ENCODE measurements at regions not wholly inside any gene's neighbourhood (a gene's known extent, or its start where the extent isn't known, plus 50 kb on each side); places are given as distances from the start of the nearest gene placed in this dataset.
"Not testable (repeated sequence)": the region's sequence is repeated elsewhere in the genome, so short reads cannot be mapped to it uniquely, and the experiment has no call there.

- H3K27ac ChIP-seq (ENCODE audit: low read depth, low read length) = no peak overlapping the region
- POLR2A ChIA-PET = no interaction called here
- no peak for TF ChIP-seq CTCF (IDR thresholded peaks at IDR 0.05; ENCODE audit: low read depth, low read length)
- CTCF ChIA-PET = no interaction called here
- no peak for DNase-seq (ENCODE audit: low read depth, low spot score)
- peaks cover 74% of the 10 kb centered on the region for H3K9me3 ChIP-seq (ENCODE audit: control insufficient read depth, insufficient read depth, low read length)
- H3K4me3 ChIP-seq (ENCODE audit: low read depth, low read length) = no peak overlapping the region
- H3K27me3 ChIP-seq (ENCODE audit: control insufficient read depth, insufficient read depth, low read length) = no peaks in the 10 kb centered on the region
These were observed 148.3 kb downstream of the DLL1 start for GRCh38 chr6:170142559-170142958.

- POLR2A ChIA-PET; H3K27me3 ChIP-seq (ENCODE audit: control insufficient read depth, insufficient read depth, low read length); H3K4me3 ChIP-seq (ENCODE audit: low read depth, low read length): not testable (repeated sequence)
These were observed 149.8 kb downstream of the DLL1 start for GRCh38 chr6:170141061-170141460.

GRCh38 chr6:170140129-170140528 lies 150.7 kb downstream of the DLL1 start:
- H3K4me3 ChIP-seq (ENCODE audit: low read depth, low read length) = no peak overlapping the region
- H3K27me3 ChIP-seq (ENCODE audit: control insufficient read depth, insufficient read depth, low read length) = no peaks in the 10 kb centered on the region
- no peak for TF ChIP-seq CTCF (IDR thresholded peaks at IDR 0.05; ENCODE audit: low read depth, low read length)
- no peak overlapping the region for H3K27ac ChIP-seq (ENCODE audit: low read depth, low read length)
- H3K9me3 ChIP-seq (ENCODE audit: control insufficient read depth, insufficient read depth, low read length) = peaks cover 75% of the 10 kb centered on the region
- DNase-seq (ENCODE audit: low read depth, low spot score) = no peak
- CTCF ChIA-PET = no interaction called here
- POLR2A ChIA-PET = no interaction called here

More at GRCh38 chr6:170141061-170141460, 149.8 kb downstream of the DLL1 start:
- CTCF ChIA-PET; H3K27ac ChIP-seq (ENCODE audit: low read depth, low read length); DNase-seq (ENCODE audit: low read depth, low spot score): not testable (repeated sequence)
- H3K9me3 ChIP-seq (ENCODE audit: control insufficient read depth, insufficient read depth, low read length) = peaks cover 74% of the 10 kb centered on the region

GRCh38 chr6:170139531-170139930 lies 151.3 kb downstream of the DLL1 start:
- no peak for DNase-seq (ENCODE audit: low read depth, low spot score)

GRCh38 chr6:170139046-170139445 lies 151.8 kb downstream of the DLL1 start:
- H3K4me3 ChIP-seq (ENCODE audit: low read depth, low read length); CTCF ChIA-PET; H3K27me3 ChIP-seq (ENCODE audit: control insufficient read depth, insufficient read depth, low read length); H3K27ac ChIP-seq (ENCODE audit: low read depth, low read length); POLR2A ChIA-PET; DNase-seq (ENCODE audit: low read depth, low spot score): not testable (repeated sequence)
- peaks cover 85% of the 10 kb centered on the region for H3K9me3 ChIP-seq (ENCODE audit: control insufficient read depth, insufficient read depth, low read length)

More at GRCh38 chr6:170139531-170139930, 151.3 kb downstream of the DLL1 start:
- TF ChIP-seq CTCF (IDR thresholded peaks at IDR 0.05; ENCODE audit: low read depth, low read length) = no peak
- POLR2A ChIA-PET = no interaction called here
- CTCF ChIA-PET = no interaction called here
- H3K9me3 ChIP-seq (ENCODE audit: control insufficient read depth, insufficient read depth, low read length) = peaks cover 80% of the 10 kb centered on the region
- no peaks in the 10 kb centered on the region for H3K27me3 ChIP-seq (ENCODE audit: control insufficient read depth, insufficient read depth, low read length)
- H3K27ac ChIP-seq (ENCODE audit: low read depth, low read length) = no peak overlapping the region
- H3K4me3 ChIP-seq (ENCODE audit: low read depth, low read length) = no peak overlapping the region

- H3K27me3 ChIP-seq (ENCODE audit: control insufficient read depth, insufficient read depth, low read length) = no peaks in the 10 kb centered on the region
- ChIA-PET CTCF (no interaction called here), POLR2A (no interaction called here)
- H3K9me3 ChIP-seq (ENCODE audit: control insufficient read depth, insufficient read depth, low read length) = peaks cover 86% of the 10 kb centered on the region
- no peak overlapping the region for H3K4me3 ChIP-seq (ENCODE audit: low read depth, low read length)
- no peak for TF ChIP-seq CTCF (IDR thresholded peaks at IDR 0.05; ENCODE audit: low read depth, low read length)
- no peak overlapping the region for H3K27ac ChIP-seq (ENCODE audit: low read depth, low read length)
- no peak for DNase-seq (ENCODE audit: low read depth, low spot score)
These were observed 152.7 kb downstream of the DLL1 start for GRCh38 chr6:170137911-170138910.
